Neural progenitor cell (in vitro differentiated cells): ENCODE measurements at regions not wholly inside any gene's neighbourhood (a gene's known extent, or its start where the extent isn't known, plus 50 kb on each side); places are given as distances from the start of the nearest gene placed in this dataset.

Experiments
- EZH2phosphoT487 ChIP-seq: fragments of 200-600 bp; sonication (generic); IDR thresholded peaks from 2 replicates; pipeline ENCODE4 v1.6.1; 2017; ENCODE audit warnings: antibody characterized with exemption
- TF ChIP-seq, protein P1 (sequence below): fragments of 200-600 bp; sonication (generic); IDR thresholded peaks from 2 replicates; pipeline ENCODE4 v1.5.1; 2017; ENCODE audit warnings: antibody characterized with exemption, mild to moderate bottlenecking

DNA sequence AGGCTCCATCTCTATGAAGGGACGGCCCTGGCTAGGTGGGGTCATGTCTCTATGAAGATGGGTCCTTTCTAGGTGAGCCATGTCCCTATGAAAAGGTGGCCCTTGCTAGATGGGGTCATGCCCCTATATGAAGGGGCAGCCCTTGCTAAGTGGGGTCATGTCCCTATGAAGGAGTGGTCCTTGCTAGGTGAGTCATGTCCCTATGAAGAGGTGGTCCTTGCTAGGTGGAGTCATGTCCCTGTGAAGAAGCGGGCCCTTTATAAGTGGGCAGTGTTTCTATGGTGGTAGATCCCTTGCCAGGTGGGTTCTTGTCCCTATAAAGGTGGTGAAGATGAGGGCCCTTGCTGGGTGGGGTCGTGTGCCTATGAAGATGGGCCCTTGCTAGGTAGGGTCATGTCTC is 283.0 kb upstream of the IRX2 start:
- TF ChIP-seq, protein P1, sequence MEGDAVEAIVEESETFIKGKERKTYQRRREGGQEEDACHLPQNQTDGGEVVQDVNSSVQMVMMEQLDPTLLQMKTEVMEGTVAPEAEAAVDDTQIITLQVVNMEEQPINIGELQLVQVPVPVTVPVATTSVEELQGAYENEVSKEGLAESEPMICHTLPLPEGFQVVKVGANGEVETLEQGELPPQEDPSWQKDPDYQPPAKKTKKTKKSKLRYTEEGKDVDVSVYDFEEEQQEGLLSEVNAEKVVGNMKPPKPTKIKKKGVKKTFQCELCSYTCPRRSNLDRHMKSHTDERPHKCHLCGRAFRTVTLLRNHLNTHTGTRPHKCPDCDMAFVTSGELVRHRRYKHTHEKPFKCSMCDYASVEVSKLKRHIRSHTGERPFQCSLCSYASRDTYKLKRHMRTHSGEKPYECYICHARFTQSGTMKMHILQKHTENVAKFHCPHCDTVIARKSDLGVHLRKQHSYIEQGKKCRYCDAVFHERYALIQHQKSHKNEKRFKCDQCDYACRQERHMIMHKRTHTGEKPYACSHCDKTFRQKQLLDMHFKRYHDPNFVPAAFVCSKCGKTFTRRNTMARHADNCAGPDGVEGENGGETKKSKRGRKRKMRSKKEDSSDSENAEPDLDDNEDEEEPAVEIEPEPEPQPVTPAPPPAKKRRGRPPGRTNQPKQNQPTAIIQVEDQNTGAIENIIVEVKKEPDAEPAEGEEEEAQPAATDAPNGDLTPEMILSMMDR = no peak
- TF ChIP-seq EZH2phosphoT487 = no peak
